HCT116 (cell line): ENCODE measurements at regions not wholly inside any gene's neighbourhood (a gene's known extent, or its start where the extent isn't known, plus 50 kb on each side); places are given as distances from the start of the nearest gene placed in this dataset.

Experiments used
- ATAC-seq: fragments of 200-7000 bp; cut with Tn5 transposase; 2 replicates; pipeline ENCODE4 v1.9.1; 2020; ENCODE audit warnings: mild to moderate bottlenecking, moderate library complexity
- BruUV-seq: library from RNA; stranded (reverse); fragments of 400-500 nt; replicated peaks from 2 replicates; lab custom pipeline; 2021; lab: Mats Ljungman, UMichigan
- CTCF ChIA-PET: fragments of 300-600 bp; sonication (Branson Sonifier 250); formaldehyde crosslinking; loops from one replicate; lab custom pipeline; 2021; ENCODE audit warnings: antibody characterized with exemption; lab: Charles Lee
- POLR2A ChIA-PET: fragments of 300-600, 350-600 bp; sonication (Branson Sonifier 250); formaldehyde crosslinking; loops from one replicate; lab custom pipeline; 2021; ENCODE audit warnings: antibody characterized with exemption; lab: Charles Lee
- RAD21 ChIA-PET, 2 experiments: fragments of 300-600 bp; sonication (Branson Sonifier 250); formaldehyde crosslinking; loops; one replicate each; lab custom pipeline; 2023; ENCODE audit warnings: low total read pairs in 2 of 2; ENCODE audit not compliant: uncharacterized antibody in 2 of 2, unreplicated experiment in 2 of 2, low non-redundant PET in 1 of 2; lab: Charles Lee
- DNase-seq: peaks from one replicate; pipeline ENCODE4 v3.0.0-alpha.2; 2010; ENCODE audit warnings: low read depth, low spot score
- H2AFZ ChIP-seq: fragments of 200-600 bp; shearing (Covaris generic), sonication (generic); 2 replicates; pipeline ENCODE4 v1.6.1; 2017; ENCODE audit warnings: low read depth, mixed run types, mixed read lengths, antibody characterized with exemption, low read length; ENCODE audit not compliant: poor library complexity, severe bottlenecking
- H3K27ac ChIP-seq: 2 replicates; pipeline ENCODE4 v1.5.1; 2012; ENCODE audit warnings: low read depth, low read length
- H3K27me3 ChIP-seq: fragments of 200-600 bp; sonication (generic); 2 replicates; pipeline ENCODE4 v1.6.1; 2016; ENCODE audit warnings: mixed run types, low read length, mixed read lengths; ENCODE audit not compliant: insufficient read depth
- H3K36me3 ChIP-seq, 2 experiments: fragments of 200-500 bp in 1 of 2; fragments of 200-600 bp in 1 of 2; sonication (Bioruptor generic) in 1 of 2; sonication (generic) in 1 of 2; 2 replicates each; pipeline versions ENCODE4 v1.5.1 to v1.6.1; 2014 to 2016; ENCODE audit warnings: low read length in 2 of 2, inconsistent platforms in 1 of 2, mixed read lengths in 1 of 2, mixed run types in 1 of 2; ENCODE audit not compliant: insufficient read depth in 2 of 2, control insufficient read depth in 1 of 2
- H3K4me1 ChIP-seq, 2 experiments: fragments of 200-600 bp in 1 of 2; sonication (generic) in 1 of 2; 2 replicates each; pipeline versions ENCODE4 v1.5.1 to v1.6.1; 2012 to 2017; ENCODE audit warnings: low read length in 2 of 2, inconsistent platforms in 1 of 2, mild to moderate bottlenecking in 1 of 2, mixed read lengths in 1 of 2, mixed run types in 1 of 2, moderate library complexity in 1 of 2; ENCODE audit not compliant: insufficient read depth in 2 of 2, control insufficient read depth in 1 of 2
- H3K4me2 ChIP-seq: fragments of 200-600 bp; sonication (generic); 2 replicates; pipeline ENCODE4 v1.6.1; 2017; ENCODE audit warnings: mixed run types, low read length, mixed read lengths
- H3K4me3 ChIP-seq, 2 experiments: fragments of 200-600 bp in 1 of 2; sonication (generic) in 1 of 2; replicated peaks in 1 of 2; 2 replicates each; pipeline ENCODE4 v1.5.1; 2011 to 2016; ENCODE audit warnings: low read length in 2 of 2, control low read depth in 1 of 2, low read depth in 1 of 2, mild to moderate bottlenecking in 1 of 2, mixed read lengths in 1 of 2, mixed run types in 1 of 2
- H3K79me2 ChIP-seq: fragments of 200-600 bp; sonication (generic); 2 replicates; pipeline ENCODE4 v1.6.1; 2017; ENCODE audit warnings: mild to moderate bottlenecking, mixed run types, low read length, moderate library complexity, mixed read lengths; ENCODE audit not compliant: insufficient read depth
- H3K9ac ChIP-seq: fragments of 200-600 bp; sonication (generic); 2 replicates; pipeline ENCODE4 v1.6.1; 2016; ENCODE audit warnings: low read length, mixed read lengths
- H3K9me2 ChIP-seq: fragments of 200-600 bp; sonication (generic), shearing (Covaris generic); 2 replicates; pipeline ENCODE4 v1.6.1; 2017; ENCODE audit warnings: mixed run types, mild to moderate bottlenecking, moderate library complexity; ENCODE audit not compliant: insufficient read depth
- H3K9me3 ChIP-seq, 2 experiments: fragments of 200-500 bp in 1 of 2; fragments of 200-600 bp in 1 of 2; sonication (Bioruptor generic) in 1 of 2; sonication (generic) in 1 of 2; 2 replicates each; pipeline ENCODE4 v1.6.1; 2014 to 2017; ENCODE audit warnings: low read length in 2 of 2, mixed read lengths in 2 of 2, inconsistent platforms in 1 of 2, low read depth in 1 of 2, mild to moderate bottlenecking in 1 of 2, mixed run types in 1 of 2, moderate library complexity in 1 of 2; ENCODE audit not compliant: control insufficient read depth in 1 of 2, insufficient read depth in 1 of 2
- H4K20me1 ChIP-seq: fragments of 200-600 bp; sonication (generic), shearing (Covaris generic); 2 replicates; pipeline ENCODE4 v1.6.1; 2017; ENCODE audit warnings: mixed run types, mild to moderate bottlenecking, moderate library complexity; ENCODE audit not compliant: insufficient read depth
- CBX3 ChIP-seq: IDR thresholded peaks from 2 replicates; pipeline ENCODE4 v1.6.1; 2012; ENCODE audit warnings: low read depth
- CEBPB ChIP-seq: IDR thresholded peaks from 2 replicates; pipeline ENCODE4 v1.6.1; 2012; ENCODE audit warnings: low read depth
- CTCF ChIP-seq, 3 experiments: fragments of 200-600 bp in 1 of 3; sonication (generic) in 1 of 3; IDR thresholded peaks in 2 of 3; conservative IDR thresholded peaks in 1 of 3; 2 replicates each; pipeline ENCODE4 v1.5.1; 2012 to 2017; ENCODE audit warnings: low read depth in 2 of 3, low read length in 2 of 3, antibody characterized with exemption in 1 of 3, borderline replicate concordance in 1 of 3, control low read depth in 1 of 3, mild to moderate bottlenecking in 1 of 3, mixed read lengths in 1 of 3, mixed run types in 1 of 3, moderate library complexity in 1 of 3; ENCODE audit not compliant: insufficient read depth in 1 of 3
- ELF1 ChIP-seq: IDR thresholded peaks from 2 replicates; pipeline ENCODE4 v1.6.1; 2012; ENCODE audit warnings: low read depth, borderline replicate concordance
- EZH2 ChIP-seq: fragments of 200-600 bp; sonication (generic); IDR thresholded peaks from 2 replicates; pipeline ENCODE4 v1.6.1; 2017; ENCODE audit warnings: antibody characterized with exemption, mixed run types
- JUND ChIP-seq: IDR thresholded peaks from 2 replicates; pipeline ENCODE4 v1.6.1; 2012
- POLR2A ChIP-seq: IDR thresholded peaks from 2 replicates; pipeline ENCODE4 v1.7.0; 2011; ENCODE audit warnings: borderline replicate concordance; ENCODE audit not compliant: insufficient read depth, insufficient read length; ENCODE audit errors: extremely low read depth
- POLR2AphosphoS5 ChIP-seq: IDR thresholded peaks from 2 replicates; pipeline ENCODE4 v1.6.1; 2011; ENCODE audit warnings: mild to moderate bottlenecking, low read depth, low read length, moderate library complexity
- RAD21 ChIP-seq: IDR thresholded peaks from 2 replicates; pipeline ENCODE4 v1.6.1; 2012; ENCODE audit warnings: low read depth, mild to moderate bottlenecking
- REST ChIP-seq: IDR thresholded peaks from 2 replicates; pipeline ENCODE4 v1.6.1; 2012; ENCODE audit warnings: low read depth
- SP1 ChIP-seq: IDR thresholded peaks from 2 replicates; pipeline ENCODE4 v1.6.1; 2012; ENCODE audit warnings: low read depth
- SRF ChIP-seq: IDR thresholded peaks from 2 replicates; pipeline ENCODE4 v1.6.1; 2012; ENCODE audit warnings: low read depth
- TCF7L2 ChIP-seq: IDR thresholded peaks from 2 replicates; pipeline ENCODE4 v1.7.0; 2011; ENCODE audit warnings: borderline replicate concordance, inconsistent platforms; ENCODE audit not compliant: insufficient read depth, insufficient read length; ENCODE audit errors: extremely low read depth
- intact Hi-C: fragments of 100-400 bp; cut with micrococcal nuclease; formaldehyde crosslinking; loops from 2 replicates; pipeline ENCODE4 v1.10.0; 2022

- Histone ChIP-seq H2AFZ (no peak overlapping the region), H3K9me2 (no peaks in the 10 kb centered on the region), H3K27me3 (peaks cover 91% of the 10 kb centered on the region), H3K4me2 (no peak overlapping the region), H4K20me1 (no peaks in the 10 kb centered on the region), H3K9me3 (no peaks in the 10 kb centered on the region), H3K4me3 (no peak overlapping the region), H3K27ac (no peak overlapping the region), H3K36me3 (no peaks in the 10 kb centered on the region), H3K79me2 (no peaks in the 10 kb centered on the region), H3K4me1 (no peaks in the 10 kb centered on the region), H3K9ac (no peak overlapping the region)
- intact Hi-C loops, result loop anchor here (5.0 kb wide), 1 partner anchor 612 kb away; no protein-coding TSS in a partner anchor
- TF ChIP-seq RAD21, result no peak
- TF ChIP-seq SRF, result no peak
- TF ChIP-seq SP1, result no peak
- TF ChIP-seq JUND, result no peak
- TF ChIP-seq POLR2A, result no peak
- TF ChIP-seq EZH2, result no peak
- TF ChIP-seq REST, result no peak
- TF ChIP-seq ELF1, result no peak
- no peak for TF ChIP-seq CEBPB
- TF ChIP-seq CBX3, result no peak
- no peak for TF ChIP-seq CTCF (IDR thresholded peaks at IDR 0.05 in 2 of 3, conservative IDR thresholded peaks at IDR 0.05 in 1 of 3; ENCODE audit: borderline replicate concordance in 1 of 3, insufficient read depth in 1 of 3, low read depth in 2 of 3, low read length in 2 of 3)
- TF ChIP-seq TCF7L2, result no peak
- TF ChIP-seq POLR2AphosphoS5, result no peak
- BruUV-seq, result no TSS peak
- ATAC-seq, result no peak
- ChIA-PET RAD21 (no interaction called here), CTCF (interaction anchor here (0.9 kb wide), 1 partner anchor 154 kb away, joined by 3 read pairs; no protein-coding TSS in a partner anchor), POLR2A (no interaction called here)
- DNase-seq, result no peak
Measured at GRCh38 chr1:36709869-36710481, 227.3 kb upstream of the CSF3R start.
